Breast epithelium (tissue), 3 donors: ENCODE measurements at regions not wholly inside any gene's neighbourhood (a gene's known extent, or its start where the extent isn't known, plus 50 kb on each side); places are given as distances from the start of the nearest gene placed in this dataset.

Experiments used
- POLR2A ChIP-seq: fragments of 450-650 bp; IDR thresholded peaks from one replicate; pipeline ENCODE4 v1.6.1; 2016; ENCODE audit warnings: antibody characterized with exemption, mild to moderate bottlenecking, moderate library complexity
- TF ChIP-seq, protein P1 (sequence below), 3 donors: fragments of 450-650 bp; IDR thresholded peaks; one replicate each; pipeline ENCODE4 v1.5.1; 2016 to 2017; ENCODE audit warnings: antibody characterized with exemption in 3 of 3, mild to moderate bottlenecking in 3 of 3, moderate library complexity in 3 of 3

DNA sequence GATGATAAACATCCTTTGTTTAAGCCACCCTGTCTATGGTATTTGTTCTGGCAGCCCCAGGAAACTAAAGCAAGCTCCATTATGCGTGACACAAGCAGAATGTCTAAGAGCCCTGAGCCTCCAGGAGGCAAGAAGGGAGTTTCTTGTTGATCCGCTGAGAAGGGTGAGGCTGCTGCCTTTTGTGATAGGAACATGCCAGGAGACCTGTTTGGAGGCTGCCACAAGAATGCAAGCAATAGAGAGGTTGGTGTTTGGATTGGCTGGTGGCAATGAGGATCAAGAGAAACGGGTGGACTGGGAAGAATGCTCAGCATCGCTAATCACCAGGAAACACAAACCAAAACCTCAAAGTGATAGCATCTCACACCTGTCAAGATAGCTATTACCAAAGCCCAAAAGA is 104.8 kb downstream of the ASB7 start:
- TF ChIP-seq, protein P1, sequence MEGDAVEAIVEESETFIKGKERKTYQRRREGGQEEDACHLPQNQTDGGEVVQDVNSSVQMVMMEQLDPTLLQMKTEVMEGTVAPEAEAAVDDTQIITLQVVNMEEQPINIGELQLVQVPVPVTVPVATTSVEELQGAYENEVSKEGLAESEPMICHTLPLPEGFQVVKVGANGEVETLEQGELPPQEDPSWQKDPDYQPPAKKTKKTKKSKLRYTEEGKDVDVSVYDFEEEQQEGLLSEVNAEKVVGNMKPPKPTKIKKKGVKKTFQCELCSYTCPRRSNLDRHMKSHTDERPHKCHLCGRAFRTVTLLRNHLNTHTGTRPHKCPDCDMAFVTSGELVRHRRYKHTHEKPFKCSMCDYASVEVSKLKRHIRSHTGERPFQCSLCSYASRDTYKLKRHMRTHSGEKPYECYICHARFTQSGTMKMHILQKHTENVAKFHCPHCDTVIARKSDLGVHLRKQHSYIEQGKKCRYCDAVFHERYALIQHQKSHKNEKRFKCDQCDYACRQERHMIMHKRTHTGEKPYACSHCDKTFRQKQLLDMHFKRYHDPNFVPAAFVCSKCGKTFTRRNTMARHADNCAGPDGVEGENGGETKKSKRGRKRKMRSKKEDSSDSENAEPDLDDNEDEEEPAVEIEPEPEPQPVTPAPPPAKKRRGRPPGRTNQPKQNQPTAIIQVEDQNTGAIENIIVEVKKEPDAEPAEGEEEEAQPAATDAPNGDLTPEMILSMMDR (IDR thresholded peaks at IDR 0.05) = no peak
- no peak for TF ChIP-seq POLR2A
